ENCODE measurements at regions not wholly inside any gene's neighbourhood (a gene's known extent, or its start where the extent isn't known, plus 50 kb on each side); places are given as distances from the start of the nearest gene placed in this dataset.

DNA sequence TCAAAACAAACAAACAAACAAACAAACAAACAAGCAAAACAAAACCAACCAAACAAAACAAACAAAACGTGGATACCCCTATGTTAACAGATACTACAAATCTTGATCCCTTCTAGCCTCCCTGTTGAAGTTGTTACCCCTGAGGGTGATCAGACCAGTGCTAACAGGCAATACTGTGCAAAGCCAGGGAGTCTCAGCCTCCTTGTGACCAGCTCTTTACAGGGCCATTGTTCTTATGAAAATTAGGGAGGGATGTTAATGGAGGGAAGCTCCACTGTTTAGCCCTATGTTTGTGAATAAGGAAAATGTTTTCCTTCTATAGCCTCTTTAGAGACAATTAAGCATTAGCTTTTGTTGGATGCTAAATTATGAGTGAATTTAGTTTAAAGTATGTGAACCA, 1072.1 kb upstream of the WWC1 start:
- no peak overlapping the region for H3K4me2 ChIP-seq (ENCODE audit: low read length)
- H4K20me1 ChIP-seq (ENCODE audit: insufficient read depth, low read length) = no peaks in the 10 kb centered on the region
- no peak overlapping the region for H3K4me3 ChIP-seq (ENCODE audit: low read depth, low read length, poor library complexity, severe bottlenecking)
- H3K9me2 ChIP-seq (ENCODE audit: low read depth, low read length) = no peaks in the 10 kb centered on the region
- H3K36me3 ChIP-seq (ENCODE audit: insufficient read depth, low read length) = no peaks in the 10 kb centered on the region
- no peak overlapping the region for H2AFZ ChIP-seq (ENCODE audit: low read length)
- H3F3A ChIP-seq (ENCODE audit: insufficient read depth, low read length) = no peaks in the 10 kb centered on the region
- no peaks in the 10 kb centered on the region for H3K4me1 ChIP-seq (ENCODE audit: insufficient read depth, low read length, severe bottlenecking)
- no peak for TF ChIP-seq EZH2 (IDR thresholded peaks at IDR 0.05; ENCODE audit: borderline replicate concordance, low read length)
- TF ChIP-seq CTCF (IDR thresholded peaks at IDR 0.05; ENCODE audit: low read length) = no peak
- no peaks in the 10 kb centered on the region for H3K79me2 ChIP-seq (ENCODE audit: insufficient read depth, low read length)
- H3K27ac ChIP-seq (ENCODE audit: low read depth, low read length, poor library complexity, severe bottlenecking) = no peak overlapping the region
- no peaks in the 10 kb centered on the region for H3K9me3 ChIP-seq (ENCODE audit: low read length)
- H3K27me3 ChIP-seq (ENCODE audit: insufficient read depth, low read length) = no peaks in the 10 kb centered on the region
- H3K9ac ChIP-seq (ENCODE audit: low read length) = no peak overlapping the region

- no peaks in the 10 kb centered on the region for H3K9me3 ChIP-seq (ENCODE audit: low read length)
- H3K4me1 ChIP-seq (ENCODE audit: insufficient read depth, low read length, severe bottlenecking) = no peaks in the 10 kb centered on the region
- no peaks in the 10 kb centered on the region for H3F3A ChIP-seq (ENCODE audit: insufficient read depth, low read length)
- no peak overlapping the region for H2AFZ ChIP-seq (ENCODE audit: low read length)
- no peak overlapping the region for H3K4me2 ChIP-seq (ENCODE audit: low read length)
- H3K27ac ChIP-seq (ENCODE audit: low read depth, low read length, poor library complexity, severe bottlenecking) = no peak overlapping the region
- H3K27me3 ChIP-seq (ENCODE audit: insufficient read depth, low read length) = no peaks in the 10 kb centered on the region
- no peaks in the 10 kb centered on the region for H3K36me3 ChIP-seq (ENCODE audit: insufficient read depth, low read length)
- H3K9me2 ChIP-seq (ENCODE audit: low read depth, low read length) = no peaks in the 10 kb centered on the region
- no peak overlapping the region for H3K4me3 ChIP-seq (ENCODE audit: low read depth, low read length, poor library complexity, severe bottlenecking)
- no peak overlapping the region for H3K9ac ChIP-seq (ENCODE audit: low read length)
- TF ChIP-seq CTCF (IDR thresholded peaks at IDR 0.05; ENCODE audit: low read length) = no peak
- TF ChIP-seq EZH2 (IDR thresholded peaks at IDR 0.05; ENCODE audit: borderline replicate concordance, low read length) = no peak
- H4K20me1 ChIP-seq (ENCODE audit: insufficient read depth, low read length) = no peaks in the 10 kb centered on the region
- H3K79me2 ChIP-seq (ENCODE audit: insufficient read depth, low read length) = no peaks in the 10 kb centered on the region
These were observed 1065.1 kb upstream of the WWC1 start for GRCh38 chr5:167226386-167226785.

GRCh38 chr5:167228134-167228533, 1063.3 kb upstream of the WWC1 start:
- TF ChIP-seq CTCF (IDR thresholded peaks at IDR 0.05; ENCODE audit: low read length) = no peak
- TF ChIP-seq EZH2 (IDR thresholded peaks at IDR 0.05; ENCODE audit: borderline replicate concordance, low read length) = no peak
- Histone ChIP-seq H3K36me3 (ENCODE audit: insufficient read depth, low read length) (no peaks in the 10 kb centered on the region), H3K9ac (ENCODE audit: low read length) (no peak overlapping the region)

More at GRCh38 chr5:167228134-167228533, 1063.3 kb upstream of the WWC1 start:
- H3K9me2 ChIP-seq (ENCODE audit: low read depth, low read length) = no peaks in the 10 kb centered on the region
- no peaks in the 10 kb centered on the region for H3F3A ChIP-seq (ENCODE audit: insufficient read depth, low read length)
- H2AFZ ChIP-seq (ENCODE audit: low read length) = no peak overlapping the region
- H3K27ac ChIP-seq (ENCODE audit: low read depth, low read length, poor library complexity, severe bottlenecking) = no peak overlapping the region
- H4K20me1 ChIP-seq (ENCODE audit: insufficient read depth, low read length) = no peaks in the 10 kb centered on the region
- no peaks in the 10 kb centered on the region for H3K79me2 ChIP-seq (ENCODE audit: insufficient read depth, low read length)
- H3K4me2 ChIP-seq (ENCODE audit: low read length) = no peak overlapping the region
- H3K9me3 ChIP-seq (ENCODE audit: low read length) = no peaks in the 10 kb centered on the region
- no peaks in the 10 kb centered on the region for H3K4me1 ChIP-seq (ENCODE audit: insufficient read depth, low read length, severe bottlenecking)
- H3K4me3 ChIP-seq (ENCODE audit: low read depth, low read length, poor library complexity, severe bottlenecking) = no peak overlapping the region
- no peaks in the 10 kb centered on the region for H3K27me3 ChIP-seq (ENCODE audit: insufficient read depth, low read length)
